ENCODE measurements at regions not wholly inside any gene's neighbourhood (a gene's known extent, or its start where the extent isn't known, plus 50 kb on each side); places are given as distances from the start of the nearest gene placed in this dataset.

GRCh38 chr9:110058304-110058953 lies 149.5 kb downstream of the C9orf152 start:
- peak; percentile 74 for DNase-seq (ENCODE audit: low read depth)

- no peak for DNase-seq (ENCODE audit: low read depth)
Observed at GRCh38 chr9:110059461-110059860, 148.5 kb downstream of the C9orf152 start.

- DNase-seq (ENCODE audit: low read depth): no peak
Observed at GRCh38 chr9:110064803-110065202, 143.2 kb downstream of the C9orf152 start.

DNA sequence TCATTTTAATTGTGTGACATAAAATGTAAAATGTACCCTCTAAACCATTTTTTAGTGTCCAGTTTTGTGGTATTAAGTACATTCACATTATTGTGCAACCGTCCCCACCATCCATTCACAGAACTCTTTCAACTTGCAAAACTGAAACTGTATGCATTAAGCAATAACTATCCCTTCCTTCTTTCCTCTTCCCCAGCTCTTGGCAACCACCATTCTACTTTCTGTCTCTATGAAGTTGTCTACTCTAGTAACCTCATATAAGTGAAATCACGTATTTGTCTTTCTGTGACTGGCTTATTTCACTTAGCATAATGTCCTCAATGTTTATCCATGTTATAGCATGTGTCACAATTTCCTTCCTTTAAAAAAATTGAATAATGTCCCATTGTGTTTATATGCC lies 142.4 kb downstream of the C9orf152 start:
- no peak for DNase-seq (ENCODE audit: low read depth)

DNA sequence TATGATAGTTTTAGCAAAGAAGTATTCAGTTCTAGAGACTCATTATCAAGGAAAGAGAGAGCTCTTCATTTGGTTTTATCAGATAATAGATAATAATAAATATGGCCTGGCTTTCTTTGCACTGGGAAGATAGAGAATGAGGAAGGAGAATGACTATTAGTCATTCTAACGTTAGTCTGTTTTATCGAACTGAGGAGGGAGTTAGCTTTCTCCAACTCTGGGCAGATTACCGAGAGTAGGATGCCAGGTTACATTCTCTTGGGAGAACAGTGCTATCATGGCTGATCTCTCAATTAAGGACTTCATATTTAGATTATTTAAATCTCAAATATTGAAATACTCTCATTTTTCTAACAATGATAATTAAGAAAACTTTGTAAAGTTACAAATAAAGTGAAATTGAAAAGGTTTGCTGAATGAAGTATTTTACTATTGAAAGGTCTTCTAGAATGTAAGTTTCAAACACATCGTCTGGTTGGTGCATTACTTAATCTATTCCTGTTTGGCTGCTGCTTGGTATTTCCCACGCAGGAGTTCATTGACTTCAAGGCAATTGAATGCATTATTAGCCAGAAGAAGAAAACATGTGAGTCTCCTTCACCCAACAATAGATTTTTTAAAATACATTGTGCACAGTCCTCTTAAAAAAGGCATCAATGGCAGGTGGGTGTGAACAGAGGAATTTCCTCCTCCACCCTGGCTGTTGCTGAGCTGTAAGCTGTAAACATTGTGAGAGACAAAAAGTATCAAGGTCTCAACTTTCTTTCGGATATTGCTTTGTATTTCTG lies 140.8 kb downstream of the C9orf152 start:
- no peak for DNase-seq (ENCODE audit: low read depth)

GRCh38 chr9:110068212-110068611 lies 139.7 kb downstream of the C9orf152 start:
- DNase-seq (ENCODE audit: low read depth): no peak

DNA sequence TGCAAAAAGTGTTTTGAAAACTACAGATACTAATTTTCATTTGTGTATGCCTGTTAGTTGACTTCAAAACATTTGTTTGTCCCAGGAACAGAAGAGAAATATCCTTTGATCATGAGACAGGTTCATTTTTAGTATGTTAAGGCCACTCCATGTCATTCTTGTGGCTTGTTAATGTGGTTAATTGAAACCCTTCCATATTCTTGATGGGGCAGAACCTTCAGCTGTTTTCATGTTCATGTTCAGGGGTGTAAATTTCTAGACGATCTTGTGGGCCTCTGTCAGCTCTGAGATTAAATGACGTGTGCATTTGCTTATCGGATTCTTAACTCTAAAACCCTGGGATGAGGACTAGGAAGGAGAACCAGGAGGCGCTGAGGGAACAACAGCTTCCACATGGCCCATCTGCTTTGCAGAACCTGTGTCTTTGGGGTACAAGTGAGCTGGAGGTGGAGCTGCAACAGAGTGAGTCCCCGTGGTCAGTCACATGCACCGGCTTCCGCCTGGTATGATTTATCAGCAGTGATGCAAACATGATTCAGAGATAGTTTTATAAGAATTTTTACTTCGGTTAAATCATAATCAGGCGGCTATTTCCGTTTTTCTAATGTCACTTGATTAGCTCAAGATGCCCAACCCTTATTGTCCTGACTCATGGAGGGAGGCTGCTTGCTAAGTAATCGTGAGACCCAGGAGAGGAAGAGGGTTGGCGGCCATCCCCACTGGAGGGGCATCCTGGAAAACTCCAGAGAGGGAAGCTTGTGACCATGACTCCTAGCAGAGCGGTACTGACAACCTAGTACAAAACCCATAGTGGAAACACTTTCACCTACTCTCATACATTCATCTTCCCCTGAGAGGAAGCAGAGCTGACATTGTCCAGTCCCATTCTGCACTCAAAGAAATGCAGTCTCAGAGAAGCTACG lies 138.4 kb downstream of the C9orf152 start:
- peak; percentile 89 for DNase-seq (ENCODE audit: low read depth)

DNA sequence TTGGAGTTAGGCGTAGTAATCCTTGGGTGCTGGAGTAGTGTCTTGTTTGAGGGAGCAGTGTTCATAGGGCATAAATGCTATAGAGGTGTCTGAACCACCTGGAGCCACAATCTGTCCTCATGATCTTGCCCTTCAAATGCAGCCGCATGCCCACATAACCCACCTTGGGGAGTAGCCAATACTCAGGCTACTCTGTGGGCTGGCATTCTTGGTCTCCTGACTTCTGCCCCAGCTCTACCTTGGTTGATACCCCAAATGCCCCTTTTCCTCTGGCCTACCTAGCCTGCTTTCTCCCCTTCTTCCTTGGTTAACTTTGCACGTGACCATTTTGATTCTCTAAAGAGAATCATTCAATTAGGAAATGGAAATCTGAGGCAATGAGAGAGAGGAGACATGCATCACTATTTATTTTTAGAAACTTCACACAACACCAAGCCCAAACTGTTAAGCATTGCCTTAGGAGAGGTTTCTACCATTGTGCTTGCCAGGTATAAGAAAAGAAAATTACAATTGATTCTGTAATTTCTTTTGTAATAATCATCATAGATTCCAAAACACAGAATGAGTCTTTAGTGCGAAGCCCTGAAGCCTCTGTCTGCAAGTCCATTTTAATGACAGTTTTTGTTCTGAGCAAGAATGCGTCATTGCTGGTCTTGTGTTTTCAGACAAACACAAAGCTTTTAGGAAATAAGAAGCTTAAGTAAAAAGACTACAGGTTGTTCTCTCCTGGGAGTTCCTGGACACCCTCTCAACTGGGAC lies 135.2 kb downstream of the C9orf152 start:
- no peak for DNase-seq (ENCODE audit: low read depth)

GRCh38 chr9:110073356-110073905 lies 134.5 kb downstream of the C9orf152 start:
- no peak for DNase-seq (ENCODE audit: low read depth)

GRCh38 chr9:110076894-110077725 lies 130.8 kb downstream of the C9orf152 start:
- DNase-seq (ENCODE audit: low read depth): peak; percentile 63

- no peak for DNase-seq (ENCODE audit: low read depth)
Observed at GRCh38 chr9:110077925-110078324, 130.0 kb downstream of the C9orf152 start.

DNA sequence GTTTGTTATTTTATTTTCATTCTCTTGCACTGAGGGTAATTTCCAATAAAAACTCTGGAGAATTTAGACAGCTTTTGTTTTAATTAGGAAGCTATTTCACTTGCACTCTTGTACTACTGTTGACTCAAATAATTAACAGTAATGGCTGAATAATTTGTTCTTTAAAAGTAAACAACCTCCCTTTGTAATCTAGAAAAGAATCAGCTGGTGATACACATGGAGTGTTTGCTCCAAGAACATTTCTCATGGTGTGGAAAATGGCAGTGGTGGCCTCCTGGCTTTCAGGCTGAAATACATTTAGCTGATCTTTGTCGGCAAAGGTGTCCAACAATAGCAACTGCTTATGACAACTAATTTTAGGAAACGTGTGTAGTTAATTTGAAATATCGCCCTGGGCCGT lies 129.4 kb downstream of the C9orf152 start:
- no peak for DNase-seq (ENCODE audit: low read depth)

- DNase-seq (ENCODE audit: low read depth): no peak
Observed at GRCh38 chr9:110081395-110081794, 126.6 kb downstream of the C9orf152 start.

- no peak for DNase-seq (ENCODE audit: low read depth)
Observed at GRCh38 chr9:110083866-110084265, 124.1 kb downstream of the C9orf152 start.

DNA sequence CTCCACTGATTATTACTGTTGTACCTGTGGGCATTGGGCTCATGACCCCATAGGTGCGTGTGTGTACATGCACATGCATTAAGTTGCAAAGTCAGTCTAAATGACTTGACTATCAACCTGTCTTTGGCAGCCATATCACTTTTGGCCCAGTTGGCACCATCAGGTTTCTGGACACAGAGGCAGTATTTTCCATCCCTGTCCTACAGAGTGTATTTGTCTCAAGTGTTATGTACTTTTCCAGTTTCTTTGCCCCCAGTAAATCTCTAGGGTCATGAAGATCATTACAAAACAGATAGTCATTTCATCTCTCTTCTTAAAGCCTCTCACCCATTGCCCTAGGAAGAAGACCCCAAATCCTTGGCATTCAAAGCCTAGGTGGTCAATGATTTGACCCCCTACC lies 121.4 kb downstream of the C9orf152 start:
- DNase-seq (ENCODE audit: low read depth): no peak

DNA sequence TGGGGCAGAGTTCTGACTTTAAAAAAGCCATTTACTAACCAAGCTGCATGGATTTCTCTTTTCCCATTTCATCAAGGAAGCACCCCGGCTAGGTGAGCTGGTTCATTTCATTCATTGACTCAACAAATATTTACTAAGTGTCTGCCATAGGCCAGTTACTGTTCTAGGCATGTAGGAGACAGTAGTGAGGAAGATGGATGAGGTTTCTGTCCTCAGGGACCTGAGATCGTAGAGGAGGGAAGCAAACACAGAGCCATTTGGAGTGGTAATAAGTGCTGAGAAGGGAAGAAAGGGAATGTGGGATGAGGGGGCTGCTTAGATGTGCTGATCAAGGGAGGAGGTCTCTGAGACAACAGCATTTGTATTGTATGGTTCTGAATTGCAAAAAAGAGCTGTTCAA lies 120.4 kb downstream of the C9orf152 start:
- no peak for DNase-seq (ENCODE audit: low read depth)

GRCh38 chr9:110088099-110088498 lies 119.9 kb downstream of the C9orf152 start:
- no peak for DNase-seq (ENCODE audit: low read depth)

GRCh38 chr9:110089681-110090370 lies 118.1 kb downstream of the C9orf152 start:
- no peak for DNase-seq (ENCODE audit: low read depth)

DNA sequence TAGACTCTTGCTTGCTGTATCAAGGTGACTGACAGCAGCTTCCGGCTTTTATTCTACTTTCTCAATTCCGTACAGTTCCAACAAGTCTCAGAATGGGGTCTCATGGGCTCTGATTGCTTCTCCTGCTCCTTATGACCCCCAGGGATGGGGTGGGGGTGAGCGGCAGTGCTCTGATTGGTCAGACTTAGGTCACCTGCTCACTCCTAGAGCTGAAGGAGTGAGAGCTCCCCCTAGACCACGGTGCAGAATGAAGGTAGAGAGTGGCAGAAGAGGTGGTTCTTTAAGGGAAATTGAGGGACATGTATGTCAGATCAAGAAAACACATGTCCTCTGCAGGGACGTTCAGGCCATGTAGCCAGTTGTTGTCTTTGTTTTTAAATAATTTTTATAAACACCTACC lies 115.2 kb downstream of the C9orf152 start:
- no peak for DNase-seq (ENCODE audit: low read depth)

DNA sequence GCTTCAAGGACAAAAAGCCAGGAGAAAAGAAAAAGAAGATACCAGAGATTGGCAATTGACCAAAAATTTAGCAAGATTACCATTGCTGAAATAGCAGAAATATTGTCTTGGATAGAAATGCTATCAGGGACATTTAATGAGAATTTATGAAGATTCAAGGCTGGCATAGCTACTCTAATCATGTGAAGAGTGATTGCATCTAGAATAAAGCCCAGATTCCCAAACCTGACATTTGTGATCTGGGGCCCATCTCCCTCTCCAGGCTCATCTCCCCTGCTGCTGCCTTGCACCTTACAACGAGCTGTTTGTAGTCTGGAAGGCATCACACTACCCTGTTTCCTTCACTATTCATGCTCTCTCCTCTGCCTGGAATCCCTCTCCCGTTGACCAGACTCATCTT lies 114.5 kb downstream of the C9orf152 start:
- DNase-seq (ENCODE audit: low read depth): no peak
